ENCODE measurements at regions not wholly inside any gene's neighbourhood (a gene's known extent, or its start where the extent isn't known, plus 50 kb on each side); places are given as distances from the start of the nearest gene placed in this dataset.

DNA sequence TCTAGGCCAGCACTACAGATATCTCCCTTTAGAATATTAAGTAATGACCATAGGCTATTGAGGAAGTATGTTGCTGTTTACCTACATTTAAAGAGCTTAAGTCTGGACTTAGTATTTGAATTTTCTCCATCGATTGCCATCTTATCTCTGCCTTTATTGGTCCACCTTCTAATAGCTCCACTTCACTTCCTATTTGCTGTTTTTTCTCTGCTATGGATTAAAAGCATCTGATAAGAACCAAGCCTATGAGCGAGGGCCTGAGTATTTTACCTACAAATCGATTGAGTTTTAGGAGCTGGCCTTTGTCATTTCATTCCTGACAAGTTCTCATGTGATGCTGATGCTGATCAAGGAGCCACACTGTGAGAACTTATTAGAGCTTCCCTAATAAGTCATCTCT is 52.6 kb upstream of the AKAP13 start:
- Histone ChIP-seq H4K20me1 (replicated peaks; ENCODE audit: insufficient read depth) (no peaks in the 10 kb centered on the region), H3K4me3 (no peak overlapping the region), H3K9me2 (ENCODE audit: insufficient read depth) (no peaks in the 10 kb centered on the region), H3K27me3 (ENCODE audit: insufficient read depth) (no peaks in the 10 kb centered on the region), H3K4me1 (ENCODE audit: insufficient read depth) (peaks cover 11% of the 10 kb centered on the region; the same call in 1 of the 2 replicates), H2AFZ (no peak overlapping the region), H3K27ac (ENCODE audit: low read depth) (no peak overlapping the region), H3F3A (replicated peaks; ENCODE audit: low read depth) (no peaks in the 10 kb centered on the region), H3K4me2 (no peak overlapping the region), H3K36me3 (ENCODE audit: insufficient read depth) (no peaks in the 10 kb centered on the region), H3K79me2 (replicated peaks; ENCODE audit: insufficient read depth) (no peaks in the 10 kb centered on the region)
- no peaks in the 10 kb centered on the region for H3K36me3 Mint-ChIP-seq (ENCODE audit: low read depth)
- H3K27ac Mint-ChIP-seq = no peak overlapping the region
- ATAC-seq (no peak), DNase-seq (ENCODE audit: low spot score) (no peak)
- H3K4me1 Mint-ChIP-seq = peaks cover 22% of the 10 kb centered on the region
- no peak overlapping the region for H3K4me3 Mint-ChIP-seq
- H3K9me3 Mint-ChIP-seq = no peaks in the 10 kb centered on the region
- no peaks in the 10 kb centered on the region for H3K27me3 Mint-ChIP-seq (ENCODE audit: insufficient read depth, low read depth, poor library complexity)
- TF ChIP-seq ZNF331 (CRISPR knock-in tag; IDR thresholded peaks at IDR 0.05; ENCODE audit: low read depth) (no peak), POLR2AphosphoS5 (IDR thresholded peaks at IDR 0.05; ENCODE audit: low read depth) (no peak), CREB1 (CRISPR knock-in tag; IDR thresholded peaks at IDR 0.05; ENCODE audit: low read depth) (no peak), JUNB (IDR thresholded peaks at IDR 0.05; ENCODE audit: unreplicated experiment) (no peak), EZH2 (IDR thresholded peaks at IDR 0.05; ENCODE audit: low read depth, unreplicated experiment) (no peak), EZH2phosphoT487 (IDR thresholded peaks at IDR 0.05; ENCODE audit: unreplicated experiment) (no peak), ZNF114 (CRISPR knock-in tag; IDR thresholded peaks at IDR 0.05) (no peak), NANOG (IDR thresholded peaks at IDR 0.05; ENCODE audit: borderline replicate concordance) (no peak), STAT1 (IDR thresholded peaks at IDR 0.05; ENCODE audit: unreplicated experiment) (no peak)
- TF ChIP-seq, protein P1, sequence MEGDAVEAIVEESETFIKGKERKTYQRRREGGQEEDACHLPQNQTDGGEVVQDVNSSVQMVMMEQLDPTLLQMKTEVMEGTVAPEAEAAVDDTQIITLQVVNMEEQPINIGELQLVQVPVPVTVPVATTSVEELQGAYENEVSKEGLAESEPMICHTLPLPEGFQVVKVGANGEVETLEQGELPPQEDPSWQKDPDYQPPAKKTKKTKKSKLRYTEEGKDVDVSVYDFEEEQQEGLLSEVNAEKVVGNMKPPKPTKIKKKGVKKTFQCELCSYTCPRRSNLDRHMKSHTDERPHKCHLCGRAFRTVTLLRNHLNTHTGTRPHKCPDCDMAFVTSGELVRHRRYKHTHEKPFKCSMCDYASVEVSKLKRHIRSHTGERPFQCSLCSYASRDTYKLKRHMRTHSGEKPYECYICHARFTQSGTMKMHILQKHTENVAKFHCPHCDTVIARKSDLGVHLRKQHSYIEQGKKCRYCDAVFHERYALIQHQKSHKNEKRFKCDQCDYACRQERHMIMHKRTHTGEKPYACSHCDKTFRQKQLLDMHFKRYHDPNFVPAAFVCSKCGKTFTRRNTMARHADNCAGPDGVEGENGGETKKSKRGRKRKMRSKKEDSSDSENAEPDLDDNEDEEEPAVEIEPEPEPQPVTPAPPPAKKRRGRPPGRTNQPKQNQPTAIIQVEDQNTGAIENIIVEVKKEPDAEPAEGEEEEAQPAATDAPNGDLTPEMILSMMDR (conservative IDR thresholded peaks at IDR 0.05; ENCODE audit: low read depth in 2 of 2) = no peak
- TF ChIP-seq, protein P2, sequence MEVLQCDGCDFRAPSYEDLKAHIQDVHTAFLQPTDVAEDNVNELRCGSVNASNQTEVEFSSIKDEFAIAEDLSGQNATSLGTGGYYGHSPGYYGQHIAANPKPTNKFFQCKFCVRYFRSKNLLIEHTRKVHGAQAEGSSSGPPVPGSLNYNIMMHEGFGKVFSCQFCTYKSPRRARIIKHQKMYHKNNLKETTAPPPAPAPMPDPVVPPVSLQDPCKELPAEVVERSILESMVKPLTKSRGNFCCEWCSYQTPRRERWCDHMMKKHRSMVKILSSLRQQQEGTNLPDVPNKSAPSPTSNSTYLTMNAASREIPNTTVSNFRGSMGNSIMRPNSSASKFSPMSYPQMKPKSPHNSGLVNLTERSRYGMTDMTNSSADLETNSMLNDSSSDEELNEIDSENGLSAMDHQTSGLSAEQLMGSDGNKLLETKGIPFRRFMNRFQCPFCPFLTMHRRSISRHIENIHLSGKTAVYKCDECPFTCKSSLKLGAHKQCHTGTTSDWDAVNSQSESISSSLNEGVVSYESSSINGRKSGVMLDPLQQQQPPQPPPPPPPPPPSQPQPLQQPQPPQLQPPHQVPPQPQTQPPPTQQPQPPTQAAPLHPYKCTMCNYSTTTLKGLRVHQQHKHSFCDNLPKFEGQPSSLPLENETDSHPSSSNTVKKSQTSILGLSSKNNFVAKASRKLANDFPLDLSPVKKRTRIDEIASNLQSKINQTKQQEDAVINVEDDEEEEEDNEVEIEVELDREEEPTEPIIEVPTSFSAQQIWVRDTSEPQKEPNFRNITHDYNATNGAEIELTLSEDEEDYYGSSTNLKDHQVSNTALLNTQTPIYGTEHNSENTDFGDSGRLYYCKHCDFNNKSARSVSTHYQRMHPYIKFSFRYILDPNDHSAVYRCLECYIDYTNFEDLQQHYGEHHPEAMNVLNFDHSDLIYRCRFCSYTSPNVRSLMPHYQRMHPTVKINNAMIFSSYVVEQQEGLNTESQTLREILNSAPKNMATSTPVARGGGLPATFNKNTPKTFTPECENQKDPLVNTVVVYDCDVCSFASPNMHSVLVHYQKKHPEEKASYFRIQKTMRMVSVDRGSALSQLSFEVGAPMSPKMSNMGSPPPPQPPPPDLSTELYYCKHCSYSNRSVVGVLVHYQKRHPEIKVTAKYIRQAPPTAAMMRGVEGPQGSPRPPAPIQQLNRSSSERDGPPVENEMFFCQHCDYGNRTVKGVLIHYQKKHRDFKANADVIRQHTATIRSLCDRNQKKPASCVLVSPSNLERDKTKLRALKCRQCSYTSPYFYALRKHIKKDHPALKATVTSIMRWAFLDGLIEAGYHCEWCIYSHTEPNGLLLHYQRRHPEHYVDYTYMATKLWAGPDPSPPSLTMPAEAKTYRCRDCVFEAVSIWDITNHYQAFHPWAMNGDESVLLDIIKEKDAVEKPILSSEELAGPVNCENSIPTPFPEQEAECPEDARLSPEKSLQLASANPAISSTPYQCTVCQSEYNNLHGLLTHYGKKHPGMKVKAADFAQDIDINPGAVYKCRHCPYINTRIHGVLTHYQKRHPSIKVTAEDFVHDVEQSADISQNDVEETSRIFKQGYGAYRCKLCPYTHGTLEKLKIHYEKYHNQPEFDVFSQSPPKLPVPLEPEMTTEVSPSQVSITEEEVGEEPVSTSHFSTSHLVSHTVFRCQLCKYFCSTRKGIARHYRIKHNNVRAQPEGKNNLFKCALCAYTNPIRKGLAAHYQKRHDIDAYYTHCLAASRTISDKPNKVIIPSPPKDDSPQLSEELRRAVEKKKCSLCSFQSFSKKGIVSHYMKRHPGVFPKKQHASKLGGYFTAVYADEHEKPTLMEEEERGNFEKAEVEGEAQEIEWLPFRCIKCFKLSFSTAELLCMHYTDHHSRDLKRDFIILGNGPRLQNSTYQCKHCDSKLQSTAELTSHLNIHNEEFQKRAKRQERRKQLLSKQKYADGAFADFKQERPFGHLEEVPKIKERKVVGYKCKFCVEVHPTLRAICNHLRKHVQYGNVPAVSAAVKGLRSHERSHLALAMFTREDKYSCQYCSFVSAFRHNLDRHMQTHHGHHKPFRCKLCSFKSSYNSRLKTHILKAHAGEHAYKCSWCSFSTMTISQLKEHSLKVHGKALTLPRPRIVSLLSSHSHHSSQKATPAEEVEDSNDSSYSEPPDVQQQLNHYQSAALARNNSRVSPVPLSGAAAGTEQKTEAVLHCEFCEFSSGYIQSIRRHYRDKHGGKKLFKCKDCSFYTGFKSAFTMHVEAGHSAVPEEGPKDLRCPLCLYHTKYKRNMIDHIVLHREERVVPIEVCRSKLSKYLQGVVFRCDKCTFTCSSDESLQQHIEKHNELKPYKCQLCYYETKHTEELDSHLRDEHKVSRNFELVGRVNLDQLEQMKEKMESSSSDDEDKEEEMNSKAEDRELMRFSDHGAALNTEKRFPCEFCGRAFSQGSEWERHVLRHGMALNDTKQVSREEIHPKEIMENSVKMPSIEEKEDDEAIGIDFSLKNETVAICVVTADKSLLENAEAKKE (CRISPR knock-in tag; IDR thresholded peaks at IDR 0.05) = no peak
- TF ChIP-seq, protein P3, sequence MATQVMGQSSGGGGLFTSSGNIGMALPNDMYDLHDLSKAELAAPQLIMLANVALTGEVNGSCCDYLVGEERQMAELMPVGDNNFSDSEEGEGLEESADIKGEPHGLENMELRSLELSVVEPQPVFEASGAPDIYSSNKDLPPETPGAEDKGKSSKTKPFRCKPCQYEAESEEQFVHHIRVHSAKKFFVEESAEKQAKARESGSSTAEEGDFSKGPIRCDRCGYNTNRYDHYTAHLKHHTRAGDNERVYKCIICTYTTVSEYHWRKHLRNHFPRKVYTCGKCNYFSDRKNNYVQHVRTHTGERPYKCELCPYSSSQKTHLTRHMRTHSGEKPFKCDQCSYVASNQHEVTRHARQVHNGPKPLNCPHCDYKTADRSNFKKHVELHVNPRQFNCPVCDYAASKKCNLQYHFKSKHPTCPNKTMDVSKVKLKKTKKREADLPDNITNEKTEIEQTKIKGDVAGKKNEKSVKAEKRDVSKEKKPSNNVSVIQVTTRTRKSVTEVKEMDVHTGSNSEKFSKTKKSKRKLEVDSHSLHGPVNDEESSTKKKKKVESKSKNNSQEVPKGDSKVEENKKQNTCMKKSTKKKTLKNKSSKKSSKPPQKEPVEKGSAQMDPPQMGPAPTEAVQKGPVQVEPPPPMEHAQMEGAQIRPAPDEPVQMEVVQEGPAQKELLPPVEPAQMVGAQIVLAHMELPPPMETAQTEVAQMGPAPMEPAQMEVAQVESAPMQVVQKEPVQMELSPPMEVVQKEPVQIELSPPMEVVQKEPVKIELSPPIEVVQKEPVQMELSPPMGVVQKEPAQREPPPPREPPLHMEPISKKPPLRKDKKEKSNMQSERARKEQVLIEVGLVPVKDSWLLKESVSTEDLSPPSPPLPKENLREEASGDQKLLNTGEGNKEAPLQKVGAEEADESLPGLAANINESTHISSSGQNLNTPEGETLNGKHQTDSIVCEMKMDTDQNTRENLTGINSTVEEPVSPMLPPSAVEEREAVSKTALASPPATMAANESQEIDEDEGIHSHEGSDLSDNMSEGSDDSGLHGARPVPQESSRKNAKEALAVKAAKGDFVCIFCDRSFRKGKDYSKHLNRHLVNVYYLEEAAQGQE (IDR thresholded peaks at IDR 0.05; ENCODE audit: unreplicated experiment) = no peak
- TF ChIP-seq, protein P4, sequence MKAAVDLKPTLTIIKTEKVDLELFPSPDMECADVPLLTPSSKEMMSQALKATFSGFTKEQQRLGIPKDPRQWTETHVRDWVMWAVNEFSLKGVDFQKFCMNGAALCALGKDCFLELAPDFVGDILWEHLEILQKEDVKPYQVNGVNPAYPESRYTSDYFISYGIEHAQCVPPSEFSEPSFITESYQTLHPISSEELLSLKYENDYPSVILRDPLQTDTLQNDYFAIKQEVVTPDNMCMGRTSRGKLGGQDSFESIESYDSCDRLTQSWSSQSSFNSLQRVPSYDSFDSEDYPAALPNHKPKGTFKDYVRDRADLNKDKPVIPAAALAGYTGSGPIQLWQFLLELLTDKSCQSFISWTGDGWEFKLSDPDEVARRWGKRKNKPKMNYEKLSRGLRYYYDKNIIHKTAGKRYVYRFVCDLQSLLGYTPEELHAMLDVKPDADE (IDR thresholded peaks at IDR 0.05) = no peak
